Mesodermal cell (in vitro differentiated cells): ENCODE measurements at regions not wholly inside any gene's neighbourhood (a gene's known extent, or its start where the extent isn't known, plus 50 kb on each side); places are given as distances from the start of the nearest gene placed in this dataset.

ENCODE experiments used
- H3K27ac ChIP-seq: 2 replicates; pipeline ENCODE4 v1.7.0; 2013; ENCODE audit warnings: mild to moderate bottlenecking, low read depth, low read length, moderate library complexity; ENCODE audit not compliant: severe bottlenecking
- H3K36me3 ChIP-seq: 2 replicates; pipeline ENCODE4 v1.7.1; 2013; ENCODE audit warnings: mild to moderate bottlenecking, low read length, moderate library complexity; ENCODE audit not compliant: control insufficient read depth, insufficient read depth
- H3K4me1 ChIP-seq: one replicate; pipeline ENCODE4 v1.7.1; 2013; ENCODE audit warnings: mild to moderate bottlenecking, low read length; ENCODE audit not compliant: insufficient read depth, control insufficient read depth, poor library complexity, severe bottlenecking
- H3K4me3 ChIP-seq: 2 replicates; pipeline ENCODE4 v1.7.0; 2013; ENCODE audit warnings: low read length, control low read depth, mild to moderate bottlenecking; ENCODE audit not compliant: insufficient read depth, poor library complexity, severe bottlenecking; ENCODE audit errors: extremely low read depth
- H3K9me3 ChIP-seq: 2 replicates; pipeline ENCODE4 v1.7.1; 2013; ENCODE audit warnings: mild to moderate bottlenecking, low read length, moderate library complexity; ENCODE audit not compliant: control insufficient read depth
- WGBS, 2 experiments: methylation state at CpG; one replicate each; pipeline ENCODE4 v1.1.5; 2013; ENCODE audit warnings: missing lambda C conversion rate in 2 of 2; ENCODE audit not compliant: insufficient coverage in 2 of 2; 5-methylcytosine and 5-hydroxymethylcytosine counted together

DNA sequence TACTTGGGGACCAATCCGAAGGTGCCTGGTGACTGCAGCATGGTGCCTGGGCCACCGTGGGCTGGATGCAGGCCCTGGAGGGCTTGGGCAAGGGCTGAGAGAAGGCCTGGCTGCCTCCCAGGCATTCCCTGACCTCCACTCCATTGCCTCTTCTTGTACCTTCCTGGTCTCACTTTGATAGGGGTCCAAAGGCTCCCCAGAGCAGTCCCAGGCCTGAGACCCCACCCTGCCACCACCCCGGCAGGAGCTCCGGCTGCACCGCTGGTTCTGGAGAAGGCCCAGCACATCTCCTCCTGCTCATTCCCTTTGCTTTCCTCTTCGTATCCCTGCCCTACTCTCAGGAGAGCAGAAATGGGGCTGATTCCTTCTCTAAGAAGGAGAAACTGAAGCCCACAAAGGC lies 133.3 kb upstream of the IPO9 start:
- Histone ChIP-seq H3K9me3 (no peaks in the 10 kb centered on the region), H3K4me1 (peaks cover 28% of the 10 kb centered on the region), H3K36me3 (peaks cover 11% of the 10 kb centered on the region), H3K27ac (peak overlapping the region; percentile 49), H3K4me3 (no peak overlapping the region)
- 91 to 98% methylated on average over 5 to 6 of the region's 6 CpGs for WGBS, 2 experiments

DNA sequence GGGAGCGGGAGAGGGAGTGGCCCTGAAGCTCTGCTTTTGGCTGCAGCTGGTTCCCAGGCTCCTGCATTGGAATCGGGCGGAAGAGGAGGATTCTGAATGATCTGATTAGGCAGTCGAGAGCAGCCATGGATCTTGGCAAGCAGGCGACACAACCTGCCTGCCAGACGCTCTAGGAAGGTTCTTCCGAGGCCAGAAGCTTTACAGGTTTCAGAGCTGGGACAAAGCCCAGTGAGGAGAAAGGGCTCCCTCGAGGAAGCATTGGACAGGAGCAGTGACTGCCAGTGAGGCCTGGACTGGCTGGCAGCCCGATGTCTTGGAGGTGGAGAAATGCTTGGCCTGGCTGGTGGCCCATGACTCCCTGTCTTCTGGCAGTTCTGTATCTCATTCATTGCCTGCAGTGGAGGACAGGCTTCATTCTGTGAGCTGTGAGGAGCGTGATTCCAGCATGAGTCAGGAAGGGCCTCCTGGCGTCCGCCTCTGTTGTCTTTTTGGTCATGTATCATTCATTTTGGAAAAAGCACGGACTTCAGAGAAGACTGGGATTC lies 132.7 kb upstream of the IPO9 start:
- Histone ChIP-seq H3K4me1 (peaks cover 28% of the 10 kb centered on the region), H3K4me3 (no peak overlapping the region), H3K36me3 (peaks cover 11% of the 10 kb centered on the region), H3K9me3 (no peaks in the 10 kb centered on the region), H3K27ac (peak overlapping the region; percentile 49)
- WGBS, 2 experiments = 82 to 88% methylated on average over 13 of the region's 13 CpGs

- H3K9me3 ChIP-seq = peaks cover 7% of the 10 kb centered on the region
- H3K4me1 ChIP-seq = peaks cover 28% of the 10 kb centered on the region
- H3K4me3 ChIP-seq = no peak overlapping the region
- peaks cover 16% of the 10 kb centered on the region for H3K36me3 ChIP-seq
- no peak overlapping the region for H3K27ac ChIP-seq
- 93 to 95% methylated on average over 3 to 4 of the region's 4 CpGs for whole genome bisulfite sequencing, 2 experiments
Measured at GRCh38 chr1:201697174-201697573, 131.8 kb upstream of the IPO9 start.

DNA sequence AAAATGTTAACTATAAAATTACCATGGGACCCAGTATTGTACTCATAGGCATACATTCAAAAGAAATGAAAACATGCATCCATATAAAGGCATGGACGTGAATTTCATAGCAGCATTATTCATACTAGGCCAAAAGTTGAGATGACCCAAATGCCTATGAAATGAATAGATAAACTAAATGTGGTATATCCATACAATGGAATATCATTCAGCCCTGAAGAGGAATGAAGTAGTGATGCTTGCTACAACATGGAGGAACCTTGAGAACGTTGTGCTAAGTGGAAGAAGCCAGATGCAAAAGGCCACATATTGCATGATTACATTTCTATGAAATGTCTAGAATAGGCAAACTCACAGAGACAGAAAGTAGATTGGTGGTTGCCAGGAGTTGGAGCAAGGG lies 127.1 kb upstream of the IPO9 start:
- no peak overlapping the region for H3K4me3 ChIP-seq
- peaks cover 7% of the 10 kb centered on the region for H3K9me3 ChIP-seq
- H3K36me3 ChIP-seq = peaks cover 13% of the 10 kb centered on the region
- H3K4me1 ChIP-seq = peaks cover 9% of the 10 kb centered on the region
- H3K27ac ChIP-seq = no peak overlapping the region
- WGBS, 2 experiments = 100% methylated on average over 2 of the region's 2 CpGs; no CpG with 5 or more reads in 1 of the 2 experiments

GRCh38 chr1:201702936-201703335 lies 126.0 kb upstream of the IPO9 start:
- H3K36me3 ChIP-seq = peaks cover 13% of the 10 kb centered on the region
- peaks cover 7% of the 10 kb centered on the region for H3K9me3 ChIP-seq
- H3K27ac ChIP-seq = no peak overlapping the region
- H3K4me3 ChIP-seq = no peak overlapping the region
- H3K4me1 ChIP-seq = peaks cover 9% of the 10 kb centered on the region
- 62 to 68% methylated on average over 1 to 2 of the region's 2 CpGs for WGBS, 2 experiments

DNA sequence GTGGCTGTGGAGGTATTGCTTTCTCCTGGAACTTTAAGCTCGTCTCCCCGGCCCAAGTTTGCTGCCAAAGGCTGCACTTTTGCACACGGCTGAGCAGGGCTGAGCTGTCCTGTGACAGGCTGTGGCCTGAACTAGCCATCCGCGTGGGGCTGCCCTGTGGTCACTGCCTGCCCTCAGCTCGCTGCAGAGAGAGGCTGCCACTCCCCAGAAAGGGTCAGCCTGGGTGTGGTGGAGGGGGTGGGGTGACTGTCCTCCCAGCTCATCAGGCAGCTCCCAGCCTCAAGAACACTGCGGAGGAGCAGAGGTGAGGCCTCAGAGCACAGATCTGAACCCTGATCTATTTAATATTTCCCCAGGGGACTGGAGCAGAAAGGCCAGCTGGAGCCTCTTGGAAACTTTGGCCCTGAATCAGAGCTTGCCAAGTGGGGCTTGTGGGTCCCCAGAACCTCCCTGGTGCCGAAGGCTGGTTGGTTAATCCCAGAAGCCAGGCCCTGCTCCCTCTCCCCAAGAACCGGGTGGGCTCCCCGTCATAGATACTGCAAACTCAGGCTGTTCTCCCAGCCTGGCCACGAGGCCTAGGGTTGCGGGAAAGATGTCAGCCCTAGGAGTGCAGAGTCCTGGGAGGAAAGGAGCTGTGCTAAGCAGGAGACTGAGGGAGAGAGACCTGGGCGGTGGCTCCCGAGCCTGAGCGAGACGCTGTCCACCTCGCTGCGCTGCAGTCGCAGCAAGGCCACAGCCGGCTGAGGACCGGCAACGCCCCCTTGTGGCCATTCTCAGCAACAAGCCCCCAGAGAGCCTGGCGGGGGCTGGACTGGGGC lies 125.1 kb upstream of the IPO9 start:
- Histone ChIP-seq H3K4me1 (peaks cover 9% of the 10 kb centered on the region), H3K4me3 (no peak overlapping the region), H3K9me3 (peaks cover 7% of the 10 kb centered on the region), H3K36me3 (peaks cover 8% of the 10 kb centered on the region), H3K27ac (no peak overlapping the region)
- 28 to 33% methylated on average over 19 to 20 of the region's 23 CpGs for WGBS, 2 experiments

DNA sequence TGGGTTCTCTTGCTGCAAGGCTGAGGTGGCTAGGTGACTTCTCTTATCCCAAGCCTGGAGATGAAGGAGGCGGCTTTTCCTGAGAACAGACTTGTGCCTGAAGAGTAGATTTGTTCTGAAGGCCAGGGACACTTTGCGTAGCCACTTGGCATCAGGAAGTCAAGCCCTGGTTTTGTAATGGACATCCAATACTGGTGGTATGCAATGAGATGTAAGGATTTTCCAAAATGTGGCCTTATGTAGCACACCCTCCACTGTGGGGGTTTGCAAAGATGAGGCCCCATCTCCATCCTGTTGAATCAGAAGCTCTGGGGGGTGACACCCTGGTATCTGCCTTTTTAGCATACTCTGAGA lies 124.5 kb upstream of the IPO9 start:
- no peak overlapping the region for H3K27ac ChIP-seq
- H3K36me3 ChIP-seq = peaks cover 8% of the 10 kb centered on the region
- no peak overlapping the region for H3K4me3 ChIP-seq
- H3K9me3 ChIP-seq = peaks cover 7% of the 10 kb centered on the region
- WGBS, 2 experiments = 53% methylated on average over 2 of the region's 2 CpGs; no CpG with 5 or more reads in 1 of the 2 experiments
- H3K4me1 ChIP-seq = peaks cover 13% of the 10 kb centered on the region

DNA sequence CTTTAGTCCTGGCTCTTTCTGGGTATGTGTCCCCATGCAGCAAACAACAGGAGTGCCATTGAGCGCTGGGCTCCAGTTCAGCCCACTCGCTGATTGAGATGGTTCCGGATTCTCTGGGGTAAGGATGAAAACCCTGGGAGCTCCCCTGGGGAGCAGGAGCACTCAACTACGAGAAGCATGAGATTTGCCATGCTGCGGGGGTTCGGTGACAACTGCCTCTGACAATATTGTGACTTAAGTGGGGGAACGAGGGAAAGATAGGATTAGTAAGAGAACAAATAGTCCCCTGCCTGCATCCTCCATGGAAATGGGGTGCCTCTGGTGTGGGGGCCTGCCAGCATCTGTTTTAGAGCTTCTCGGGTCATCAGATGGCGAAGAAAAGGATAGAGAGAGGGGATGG lies 123.6 kb upstream of the IPO9 start:
- WGBS, 2 experiments = 92 to 94% methylated on average over 7 to 9 of the region's 9 CpGs
- H3K4me3 ChIP-seq = no peak overlapping the region
- H3K27ac ChIP-seq = no peak overlapping the region
- peaks cover 7% of the 10 kb centered on the region for H3K9me3 ChIP-seq
- H3K36me3 ChIP-seq = peaks cover 8% of the 10 kb centered on the region
- peaks cover 19% of the 10 kb centered on the region for H3K4me1 ChIP-seq

DNA sequence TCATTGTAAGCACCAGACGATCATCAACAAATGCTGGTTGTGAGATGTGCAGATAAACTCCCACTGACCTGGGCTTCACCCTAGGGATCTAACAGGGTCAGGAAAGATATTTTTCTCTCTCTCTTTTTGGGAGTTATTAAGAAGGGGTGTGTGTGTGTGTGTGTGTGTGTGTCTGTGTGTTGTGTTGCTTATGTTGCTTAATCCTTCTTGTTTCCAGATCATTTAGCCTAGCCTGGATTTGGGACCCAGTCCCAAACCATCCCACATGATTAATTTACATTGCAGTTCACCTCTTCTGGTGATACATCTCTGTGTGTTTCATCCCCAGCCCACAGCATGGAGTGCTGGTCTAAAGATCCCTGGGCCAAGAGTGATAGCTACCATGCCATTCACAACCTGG lies 122.8 kb upstream of the IPO9 start:
- peaks cover 8% of the 10 kb centered on the region for H3K36me3 ChIP-seq
- H3K27ac ChIP-seq = no peak overlapping the region
- peaks cover 7% of the 10 kb centered on the region for H3K9me3 ChIP-seq
- H3K4me3 ChIP-seq = no peak overlapping the region
- 86 to 92% methylated on average over 1 of the region's 1 CpG for WGBS, 2 experiments
- peaks cover 23% of the 10 kb centered on the region for H3K4me1 ChIP-seq

DNA sequence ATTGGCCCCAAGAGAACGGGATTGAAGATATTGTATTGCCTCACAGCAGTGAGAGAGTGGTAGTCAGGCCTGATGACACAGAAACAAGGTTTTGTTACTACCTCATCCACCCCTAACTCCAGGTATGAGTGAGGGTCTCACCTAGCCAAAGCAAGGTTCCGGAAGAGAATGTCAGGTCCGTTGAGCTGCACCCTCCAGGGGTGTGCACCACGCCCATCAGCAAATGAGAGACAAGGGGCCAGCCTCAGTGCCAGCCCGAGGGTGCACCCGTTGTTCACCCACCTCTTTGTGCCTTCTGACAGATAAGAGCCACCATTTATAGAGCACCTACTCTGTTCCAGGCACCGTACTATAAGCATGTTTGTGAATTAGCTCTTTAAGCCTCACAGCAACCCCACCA lies 121.9 kb upstream of the IPO9 start:
- WGBS, 2 experiments = 91 to 94% methylated on average over 5 to 6 of the region's 7 CpGs
- Histone ChIP-seq H3K36me3 (peaks cover 3% of the 10 kb centered on the region), H3K4me1 (peaks cover 32% of the 10 kb centered on the region), H3K9me3 (peaks cover 1% of the 10 kb centered on the region), H3K27ac (no peak overlapping the region), H3K4me3 (no peak overlapping the region)

- Histone ChIP-seq H3K4me1 (peaks cover 38% of the 10 kb centered on the region), H3K27ac (no peak overlapping the region), H3K9me3 (no peaks in the 10 kb centered on the region), H3K36me3 (peaks cover 3% of the 10 kb centered on the region), H3K4me3 (no peak overlapping the region)
- 78 to 90% methylated on average over 1 of the region's 2 CpGs for WGBS, 2 experiments
Measured at GRCh38 chr1:201707656-201708055, 121.3 kb upstream of the IPO9 start.
